NT2/D1 (cell line): ENCODE measurements at regions not wholly inside any gene's neighbourhood (a gene's known extent, or its start where the extent isn't known, plus 50 kb on each side); places are given as distances from the start of the nearest gene placed in this dataset.

Source experiments
- SUZ12 ChIP-seq: IDR thresholded peaks from 2 replicates; pipeline ENCODE4 v1.6.1; 2011; ENCODE audit not compliant: insufficient read length, insufficient read depth; ENCODE audit errors: extremely low read depth
- ZNF274 ChIP-seq: IDR thresholded peaks from 2 replicates; pipeline ENCODE4 v1.6.1; 2011; ENCODE audit warnings: mild to moderate bottlenecking, low read depth, low read length

- no peak for TF ChIP-seq ZNF274
- TF ChIP-seq SUZ12, result no peak
Observed at GRCh38 chr6:119428633-119429032, 79.1 kb upstream of the MAN1A1 start.
